Suprapubic skin (tissue), 4 donors: ENCODE measurements at regions not wholly inside any gene's neighbourhood (a gene's known extent, or its start where the extent isn't known, plus 50 kb on each side); places are given as distances from the start of the nearest gene placed in this dataset.

Experiments
- CTCF ChIP-seq, 2 donors: fragments of 200-600 bp in 1 of 2; fragments of 450-650 bp in 1 of 2; sonication (generic) in 1 of 2; IDR thresholded peaks; one replicate each; pipeline ENCODE4 v1.5.1; 2016 to 2019; ENCODE audit warnings: antibody characterized with exemption in 2 of 2, mild to moderate bottlenecking in 1 of 2, moderate library complexity in 1 of 2
- EP300 ChIP-seq: sonication (generic); formaldehyde crosslinking; IDR thresholded peaks from one replicate; pipeline ENCODE4 v1.6.1; 2017; ENCODE audit warnings: antibody characterized with exemption
- POLR2A ChIP-seq, 2 donors: fragments of 450-650 bp; IDR thresholded peaks; one replicate each; pipeline ENCODE4 v1.6.1; 2017; ENCODE audit warnings: antibody characterized with exemption in 2 of 2, mild to moderate bottlenecking in 2 of 2, moderate library complexity in 2 of 2
- POLR2AphosphoS5 ChIP-seq, 3 donors: sonication (generic); formaldehyde crosslinking; IDR thresholded peaks; one replicate each; pipeline ENCODE4 v1.6.1; 2017; ENCODE audit warnings: antibody characterized with exemption in 3 of 3

GRCh38 chr6:1244941-1245340 lies 67.0 kb upstream of the FOXQ1 start:
- no peak for TF ChIP-seq POLR2AphosphoS5 (IDR thresholded peaks at IDR 0.05)
- no peak for TF ChIP-seq EP300
- no peak for TF ChIP-seq CTCF (IDR thresholded peaks at IDR 0.05)
- no peak for TF ChIP-seq POLR2A (IDR thresholded peaks at IDR 0.05)
